ENCODE measurements at regions not wholly inside any gene's neighbourhood (a gene's known extent, or its start where the extent isn't known, plus 50 kb on each side); places are given as distances from the start of the nearest gene placed in this dataset.

DNA sequence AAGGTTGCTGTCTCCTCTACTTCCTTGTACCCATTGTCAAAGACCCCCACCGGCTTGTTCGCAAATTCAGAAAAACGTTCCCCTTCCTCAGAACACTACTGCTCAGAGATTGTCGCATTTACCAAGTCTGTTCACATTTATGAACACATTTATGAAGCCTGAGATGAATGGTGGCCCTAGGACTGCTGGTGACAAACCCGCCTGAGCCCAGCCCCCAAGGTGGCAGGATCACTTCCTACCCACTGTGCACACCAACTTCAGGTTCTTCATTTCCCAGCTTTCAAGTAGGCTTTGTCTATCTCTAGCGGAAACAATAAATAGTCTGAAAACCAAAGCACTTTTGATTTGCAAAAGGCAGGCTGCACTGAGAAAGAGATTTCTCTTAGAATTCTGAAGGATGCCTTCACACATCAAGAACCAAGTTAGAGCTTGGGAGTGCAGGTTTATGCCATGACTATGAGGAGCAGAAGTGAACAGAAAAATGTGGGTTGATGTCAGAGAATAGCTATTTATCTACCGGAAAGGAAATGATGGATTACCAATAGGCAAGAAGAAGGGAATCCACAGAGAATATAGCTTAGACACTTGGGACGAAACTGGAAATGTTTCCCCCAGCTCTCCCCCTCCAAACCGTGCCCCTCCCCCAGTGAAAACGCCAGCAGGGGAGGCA is 200.5 kb downstream of the TOMM20 start:
- H3K4me3 ChIP-seq (ENCODE audit: severe bottlenecking): no peak overlapping the region
- no peaks in the 10 kb centered on the region for H3K9me3 ChIP-seq (ENCODE audit: severe bottlenecking)
- ATAC-seq (ENCODE audit: low read depth): no peak
- no peak for DNase-seq (ENCODE audit: low spot score)
- no peaks in the 10 kb centered on the region for H3K27me3 ChIP-seq (ENCODE audit: insufficient read depth, poor library complexity, severe bottlenecking)
- no peak overlapping the region for H3K27ac ChIP-seq (ENCODE audit: poor library complexity, severe bottlenecking)
- TF ChIP-seq CTCF (IDR thresholded peaks at IDR 0.05; ENCODE audit: poor library complexity, severe bottlenecking): no peak
- no peaks in the 10 kb centered on the region for H3K36me3 ChIP-seq (ENCODE audit: low read depth)
- peaks cover 11% of the 10 kb centered on the region for H3K4me1 ChIP-seq (ENCODE audit: insufficient read depth, poor library complexity, severe bottlenecking)

DNA sequence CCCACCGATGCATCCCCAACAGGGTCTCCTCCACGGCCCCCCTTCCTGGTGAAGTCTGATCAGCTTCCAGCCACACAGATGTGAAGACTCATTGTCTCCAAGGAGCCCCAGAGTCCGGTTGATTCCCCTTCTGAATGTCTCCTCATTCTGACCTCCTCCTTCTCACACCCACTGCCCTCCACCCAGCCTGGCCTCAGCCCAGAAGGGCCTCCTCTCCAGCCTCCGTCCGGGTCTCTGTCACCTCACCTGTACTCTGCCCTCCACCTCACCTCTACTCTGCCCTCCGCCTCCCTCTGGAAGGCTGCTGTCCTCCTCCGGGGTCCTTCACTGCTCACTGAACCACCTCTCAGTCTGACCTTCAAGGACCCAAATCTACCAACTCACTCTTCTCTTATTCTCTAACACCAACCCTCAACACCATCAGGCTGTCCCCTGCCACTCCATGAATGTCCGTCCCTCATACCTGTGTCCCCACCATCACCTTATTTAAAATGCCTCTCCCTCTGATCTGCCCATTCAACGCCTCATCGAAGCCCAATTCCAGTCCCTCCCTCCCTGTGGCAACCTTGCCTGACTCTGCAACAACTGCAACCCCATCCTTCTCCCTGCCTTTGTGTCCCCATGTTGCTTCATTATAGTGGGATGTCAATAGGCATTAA is 201.2 kb downstream of the TOMM20 start:
- ATAC-seq (ENCODE audit: low read depth) (no peak), DNase-seq (ENCODE audit: low spot score) (no peak)
- Histone ChIP-seq H3K9me3 (ENCODE audit: severe bottlenecking) (no peaks in the 10 kb centered on the region), H3K27me3 (ENCODE audit: insufficient read depth, poor library complexity, severe bottlenecking) (no peaks in the 10 kb centered on the region), H3K4me3 (ENCODE audit: severe bottlenecking) (no peak overlapping the region), H3K4me1 (ENCODE audit: insufficient read depth, poor library complexity, severe bottlenecking) (peaks cover 7% of the 10 kb centered on the region), H3K27ac (ENCODE audit: poor library complexity, severe bottlenecking) (no peak overlapping the region), H3K36me3 (ENCODE audit: low read depth) (no peaks in the 10 kb centered on the region)
- TF ChIP-seq CTCF (IDR thresholded peaks at IDR 0.05; ENCODE audit: poor library complexity, severe bottlenecking): no peak

- no peak overlapping the region for H3K4me3 ChIP-seq (ENCODE audit: severe bottlenecking)
- no peak for TF ChIP-seq CTCF (IDR thresholded peaks at IDR 0.05; ENCODE audit: poor library complexity, severe bottlenecking)
- no peak for ATAC-seq (ENCODE audit: low read depth)
- H3K9me3 ChIP-seq (ENCODE audit: severe bottlenecking): no peaks in the 10 kb centered on the region
- no peaks in the 10 kb centered on the region for H3K36me3 ChIP-seq (ENCODE audit: low read depth)
- no peaks in the 10 kb centered on the region for H3K27me3 ChIP-seq (ENCODE audit: insufficient read depth, poor library complexity, severe bottlenecking)
- DNase-seq (ENCODE audit: low spot score): no peak
- peak overlapping the region; percentile 75 for H3K27ac ChIP-seq (ENCODE audit: poor library complexity, severe bottlenecking)
- H3K4me1 ChIP-seq (ENCODE audit: insufficient read depth, poor library complexity, severe bottlenecking): peaks cover 7% of the 10 kb centered on the region
Measured at GRCh38 chr1:234926559-234927311, 201.9 kb downstream of the TOMM20 start.

DNA sequence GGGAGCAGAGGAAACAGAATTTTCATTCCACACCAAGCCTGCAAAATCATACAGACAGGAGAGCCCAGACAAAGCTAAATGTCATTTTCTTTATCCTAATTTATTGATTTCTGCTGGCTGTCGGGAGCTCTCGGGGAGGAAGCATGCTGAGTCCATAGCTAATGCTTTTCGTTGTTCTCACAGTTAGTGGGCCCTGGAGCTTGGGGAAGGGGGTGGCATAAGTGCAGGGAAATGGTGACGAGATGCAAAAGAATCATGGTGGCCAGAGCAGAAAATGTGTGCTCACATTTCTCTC is 202.4 kb downstream of the TOMM20 start:
- peaks cover 7% of the 10 kb centered on the region for H3K4me1 ChIP-seq (ENCODE audit: insufficient read depth, poor library complexity, severe bottlenecking)
- H3K27me3 ChIP-seq (ENCODE audit: insufficient read depth, poor library complexity, severe bottlenecking): no peaks in the 10 kb centered on the region
- H3K36me3 ChIP-seq (ENCODE audit: low read depth): no peaks in the 10 kb centered on the region
- DNase-seq (ENCODE audit: low spot score): no peak
- ATAC-seq (ENCODE audit: low read depth): no peak
- H3K27ac ChIP-seq (ENCODE audit: poor library complexity, severe bottlenecking): peak overlapping the region; percentile 75
- no peak for TF ChIP-seq CTCF (IDR thresholded peaks at IDR 0.05; ENCODE audit: poor library complexity, severe bottlenecking)
- H3K4me3 ChIP-seq (ENCODE audit: severe bottlenecking): no peak overlapping the region
- H3K9me3 ChIP-seq (ENCODE audit: severe bottlenecking): no peaks in the 10 kb centered on the region
